GM21423 (cell line): ENCODE measurements at regions not wholly inside any gene's neighbourhood (a gene's known extent, or its start where the extent isn't known, plus 50 kb on each side); places are given as distances from the start of the nearest gene placed in this dataset.

Experiments used
- ATAC-seq: cut with Tn5 transposase; IDR thresholded peaks from one replicate; pipeline ENCODE4 v1.9.1; 2021; ENCODE audit warnings: mild to moderate bottlenecking, moderate library complexity; ENCODE audit not compliant: unreplicated experiment

DNA sequence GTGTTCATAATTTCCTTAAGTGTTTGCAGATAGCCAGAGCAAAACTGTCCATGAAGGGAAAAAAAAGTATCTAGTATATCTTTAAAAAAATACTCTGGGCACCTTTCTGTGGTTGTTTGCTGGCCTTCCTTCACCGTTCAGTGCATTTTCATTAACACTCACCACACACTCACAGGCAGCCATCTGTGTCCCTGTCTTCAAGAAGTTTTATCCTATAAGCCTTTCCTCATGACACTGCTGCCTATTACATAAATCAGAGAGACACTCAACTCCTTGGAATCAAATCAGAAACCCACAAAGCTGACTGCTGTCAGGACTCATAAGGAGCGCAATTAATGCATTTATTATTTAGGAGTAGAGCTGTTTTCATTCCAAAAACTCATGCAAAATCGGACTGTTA is 1720.2 kb downstream of the PCDH7 start:
- ATAC-seq, result no peak

DNA sequence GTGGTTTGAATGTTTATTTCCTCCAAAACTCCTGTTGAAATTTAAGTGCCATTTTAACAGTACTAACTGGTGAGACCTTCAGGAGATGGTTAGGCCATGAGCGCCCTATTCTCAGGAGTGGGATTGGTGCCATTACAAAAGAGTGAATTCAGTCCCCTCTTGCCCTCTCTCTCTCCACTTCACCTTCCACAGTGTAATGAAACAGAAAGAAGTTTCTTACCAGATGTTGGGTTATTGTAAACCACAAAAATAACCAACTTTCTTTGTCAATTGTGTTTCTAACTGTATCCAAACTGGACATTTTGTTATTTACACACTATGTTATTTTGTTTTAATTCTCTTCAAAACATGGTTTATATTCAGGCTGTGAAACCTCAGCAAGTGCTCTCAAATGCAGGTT is 1734.3 kb downstream of the PCDH7 start:
- no peak for ATAC-seq

DNA sequence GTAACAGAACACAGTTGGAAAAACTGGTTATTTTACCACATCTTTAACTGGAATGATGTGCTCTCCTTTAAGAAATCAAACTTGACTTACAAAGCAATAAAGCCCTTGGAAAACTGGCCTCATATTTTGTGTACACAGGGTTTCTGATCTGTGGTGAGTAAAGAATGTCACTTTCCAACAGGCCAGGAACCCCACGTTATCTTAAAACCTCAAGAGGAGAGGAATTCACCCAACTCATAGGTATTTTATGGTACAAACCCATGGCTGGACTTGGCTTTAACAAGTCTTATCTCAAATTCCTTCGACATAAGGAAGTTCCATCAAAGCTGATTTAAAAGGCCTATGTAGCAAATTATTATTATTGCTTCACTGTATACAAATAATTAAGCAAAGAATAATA is 1735.1 kb downstream of the PCDH7 start:
- no peak for ATAC-seq

DNA sequence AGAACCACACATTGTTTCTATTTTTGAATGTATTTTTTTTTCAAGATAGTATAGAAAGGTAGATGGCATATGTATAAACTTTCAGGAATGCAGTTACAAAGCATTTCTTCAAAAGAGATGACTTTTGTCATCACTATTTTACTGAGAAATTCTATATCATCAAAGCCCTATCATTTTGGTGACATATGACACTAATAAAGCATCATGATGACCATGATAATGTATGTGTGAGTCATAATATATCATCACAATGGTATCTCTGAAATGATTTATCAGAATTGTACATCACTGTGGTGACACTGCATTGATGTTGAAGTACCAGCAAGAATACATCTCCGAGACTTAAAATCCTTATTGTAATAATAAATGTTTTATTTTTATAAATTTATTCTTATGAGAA is 1740.8 kb downstream of the PCDH7 start:
- no peak for ATAC-seq

DNA sequence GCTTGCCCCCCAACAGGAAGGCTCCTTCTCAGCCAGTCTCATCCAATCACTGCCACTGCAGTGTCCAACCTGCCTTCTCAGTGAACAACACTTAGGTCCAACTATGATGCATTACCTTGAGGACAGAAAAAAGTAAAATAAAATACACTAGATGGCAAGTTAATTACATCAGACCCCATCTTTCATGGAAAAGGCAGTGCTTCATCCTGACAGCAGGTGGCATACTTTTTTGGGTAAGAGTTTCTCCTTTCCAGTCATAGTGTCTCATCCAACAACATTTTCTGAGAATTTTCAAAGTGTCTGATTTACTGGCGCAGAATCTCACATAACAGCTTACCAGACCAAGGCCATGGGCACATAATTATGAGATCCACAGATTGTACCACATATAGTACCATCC is 1742.8 kb downstream of the PCDH7 start:
- ATAC-seq, result no peak

DNA sequence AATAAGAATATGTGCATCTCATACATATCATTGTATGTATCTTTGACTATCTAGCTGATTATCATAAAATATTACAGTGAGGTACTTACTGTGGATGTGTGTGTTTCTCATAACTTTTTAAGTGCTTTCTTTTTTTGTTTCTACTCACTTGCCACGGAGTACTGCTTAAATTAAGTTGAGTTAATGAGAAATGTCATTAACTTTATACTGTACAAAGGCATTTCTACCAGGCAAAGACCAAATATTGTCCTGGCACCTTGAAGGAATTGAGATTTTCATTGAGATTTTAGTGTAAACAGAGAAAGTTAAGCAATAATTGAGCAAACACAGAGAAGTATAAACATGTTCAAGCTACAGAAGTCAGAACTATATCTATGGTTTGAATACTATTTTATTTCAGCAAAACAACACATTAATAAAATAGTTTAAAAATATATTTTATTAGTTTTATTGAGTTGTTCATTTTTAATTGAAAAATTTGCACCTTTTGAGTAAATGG is 1750.0 kb downstream of the PCDH7 start:
- ATAC-seq, result no peak

DNA sequence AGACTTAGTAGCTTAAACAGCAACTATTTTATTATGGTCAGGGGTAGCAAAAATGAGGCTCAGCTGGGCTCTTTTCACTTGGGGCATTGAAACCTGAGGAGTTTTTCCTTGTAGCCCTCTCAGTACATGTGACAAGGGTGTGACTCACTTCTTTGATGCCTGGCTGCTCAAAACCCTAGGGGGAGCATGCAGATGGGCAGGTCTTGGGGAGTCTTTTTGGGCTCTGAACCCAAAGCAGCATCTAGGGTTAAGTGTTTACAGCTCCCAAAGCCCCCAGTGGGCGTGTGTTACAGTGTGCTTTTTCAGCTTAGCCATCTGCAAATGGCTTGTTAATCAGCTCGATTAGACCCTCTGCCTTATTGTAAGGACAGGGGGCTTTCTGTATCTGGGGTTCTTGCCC is 1752.7 kb downstream of the PCDH7 start:
- no peak for ATAC-seq

DNA sequence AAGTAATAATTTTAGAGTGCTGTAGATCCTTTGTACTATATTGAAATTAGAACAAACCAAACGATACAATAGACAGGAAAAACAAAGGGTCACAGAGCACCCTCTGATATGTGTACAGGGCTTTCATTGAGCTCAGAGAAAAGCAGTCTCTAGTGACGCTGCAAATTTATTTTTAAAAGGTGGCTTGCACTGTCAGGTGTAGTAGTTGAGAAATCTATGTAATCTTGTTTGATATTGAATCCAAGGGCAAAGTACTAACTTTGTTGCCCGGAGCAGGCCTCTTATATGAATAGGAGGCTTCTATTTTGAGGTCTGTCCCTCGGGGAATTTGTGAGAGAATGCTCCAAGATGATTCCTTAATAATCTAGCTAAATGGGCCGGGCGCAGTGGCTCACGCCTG is 1755.5 kb downstream of the PCDH7 start:
- no peak for ATAC-seq

DNA sequence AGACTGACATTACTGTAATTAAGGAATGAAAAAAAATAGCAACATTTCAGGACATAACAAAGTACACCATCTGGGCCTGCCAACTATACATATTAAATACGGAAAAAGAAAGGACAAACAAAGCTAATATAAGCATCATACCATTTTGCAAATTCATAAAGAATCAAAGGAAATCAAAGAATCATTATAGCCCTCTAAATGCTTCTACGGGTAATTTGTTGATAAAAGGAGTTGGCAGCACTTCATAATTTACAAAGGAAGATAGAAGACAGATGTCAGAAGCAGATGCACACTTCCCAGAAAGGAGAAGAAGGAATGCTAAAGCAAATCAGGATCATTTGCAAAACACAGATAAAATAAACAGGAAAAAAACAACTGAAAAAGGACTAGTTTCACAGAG is 1757.3 kb downstream of the PCDH7 start:
- ATAC-seq, result no peak

DNA sequence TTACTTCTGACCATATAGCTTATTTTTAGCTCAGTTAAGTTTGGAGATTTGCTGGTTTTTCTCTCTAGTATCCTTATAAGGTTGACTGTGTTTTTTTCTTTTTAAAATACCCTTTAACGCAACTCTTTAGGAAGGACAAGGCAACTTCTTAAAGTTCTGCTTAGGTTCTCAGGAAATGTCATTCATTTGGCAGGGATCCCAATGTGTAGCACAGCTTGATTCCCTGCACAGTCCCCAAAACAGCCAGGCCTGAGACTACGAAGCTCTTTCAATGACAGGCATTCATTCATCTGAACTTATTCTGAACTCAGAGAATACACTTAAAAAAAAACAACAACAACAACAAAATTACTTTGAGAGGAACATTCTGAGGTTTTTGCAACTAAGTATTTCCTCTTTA is 1765.8 kb downstream of the PCDH7 start:
- no peak for ATAC-seq

DNA sequence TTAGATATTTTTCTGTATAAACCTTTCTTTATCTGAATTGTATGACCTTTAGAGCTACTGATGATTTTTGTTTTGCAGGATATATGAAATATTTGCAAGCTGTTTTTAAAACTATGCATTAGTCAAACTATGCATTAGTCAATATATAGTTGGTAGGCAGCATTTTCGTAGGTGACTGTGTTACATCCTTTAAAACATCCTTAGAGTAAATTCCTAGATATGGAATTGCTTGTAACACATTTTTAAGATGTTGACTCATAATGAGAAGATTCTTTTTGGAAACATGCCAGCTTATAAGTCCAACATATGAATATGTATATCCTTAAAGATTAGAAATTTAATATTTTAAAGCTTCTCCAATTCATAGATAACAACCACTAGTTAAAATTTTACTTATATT is 1768.5 kb downstream of the PCDH7 start:
- no peak for ATAC-seq

DNA sequence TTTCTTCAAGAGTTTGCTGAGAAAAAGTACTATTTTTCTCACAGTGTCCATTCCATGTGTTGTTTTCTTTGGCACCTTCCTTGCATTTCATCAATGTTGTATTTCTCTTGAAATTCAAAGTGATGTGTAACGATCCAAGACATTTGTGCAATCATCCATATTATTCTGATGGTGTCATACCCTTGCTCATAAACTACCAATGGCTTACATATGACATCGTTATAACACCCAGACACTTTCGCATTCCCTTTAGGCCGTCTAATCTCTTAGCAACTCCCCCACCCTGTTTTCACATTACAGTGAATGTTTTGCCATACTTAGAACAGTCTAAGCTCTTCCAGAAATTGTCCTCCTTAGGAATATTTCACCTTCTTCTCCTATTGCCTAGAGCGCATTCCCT is 1779.0 kb downstream of the PCDH7 start:
- ATAC-seq, result no peak

DNA sequence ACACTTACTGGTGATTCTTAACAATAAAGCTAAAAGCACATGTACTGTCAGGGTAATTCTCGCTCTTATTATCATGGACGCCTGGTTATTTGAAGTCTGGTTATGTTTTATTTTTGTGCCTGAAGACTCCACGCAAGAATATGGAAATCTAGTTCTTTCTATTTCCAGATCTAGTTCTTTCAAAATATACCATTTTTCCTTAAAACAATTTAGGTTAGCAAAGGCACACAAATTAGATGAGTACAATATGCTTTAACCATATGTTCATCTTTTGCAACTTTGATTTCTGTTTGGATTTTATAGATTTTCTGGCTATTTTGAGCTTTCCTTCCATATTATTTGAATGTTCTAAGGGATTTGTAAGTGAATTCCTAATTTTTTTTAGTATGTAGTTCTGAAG is 1783.1 kb downstream of the PCDH7 start:
- ATAC-seq, result no peak

DNA sequence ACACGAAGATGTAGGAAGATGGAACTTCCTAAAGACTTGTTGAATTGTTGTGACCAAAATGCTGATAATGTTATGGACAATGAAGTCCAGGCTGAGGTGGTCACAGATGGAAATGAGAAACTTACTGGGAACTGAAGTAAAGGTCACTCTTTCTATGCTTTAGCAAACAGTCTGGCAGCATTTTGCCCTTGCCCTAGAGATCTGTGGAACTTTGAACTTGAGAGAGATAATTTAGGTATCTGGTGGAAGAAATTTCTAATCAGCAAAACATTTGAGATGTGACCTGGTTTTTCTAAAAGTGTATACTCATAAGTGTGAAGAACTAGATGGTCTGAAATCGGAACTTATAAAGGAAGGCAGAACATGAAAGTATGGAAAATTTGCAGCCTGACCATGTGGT is 1785.9 kb downstream of the PCDH7 start:
- no peak for ATAC-seq

DNA sequence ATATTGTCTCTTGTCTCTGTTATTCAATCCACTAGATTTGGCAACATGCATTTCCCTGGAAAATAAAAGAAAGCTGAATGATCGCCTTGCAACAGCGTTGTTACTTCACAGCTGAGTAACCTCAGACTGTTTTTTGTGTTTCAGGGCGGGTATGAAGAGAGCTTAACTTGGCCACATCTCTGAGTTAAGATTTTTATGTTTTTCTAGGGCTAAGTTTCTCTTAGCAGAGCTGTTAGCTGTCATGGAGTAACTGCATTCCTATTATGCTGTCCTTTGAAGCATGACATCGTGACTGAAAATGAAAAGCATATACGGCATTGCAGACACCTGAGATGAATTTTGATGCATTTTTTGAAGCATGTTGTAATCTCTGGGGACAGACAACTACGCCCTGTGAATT is 1798.9 kb downstream of the PCDH7 start:
- no peak for ATAC-seq

DNA sequence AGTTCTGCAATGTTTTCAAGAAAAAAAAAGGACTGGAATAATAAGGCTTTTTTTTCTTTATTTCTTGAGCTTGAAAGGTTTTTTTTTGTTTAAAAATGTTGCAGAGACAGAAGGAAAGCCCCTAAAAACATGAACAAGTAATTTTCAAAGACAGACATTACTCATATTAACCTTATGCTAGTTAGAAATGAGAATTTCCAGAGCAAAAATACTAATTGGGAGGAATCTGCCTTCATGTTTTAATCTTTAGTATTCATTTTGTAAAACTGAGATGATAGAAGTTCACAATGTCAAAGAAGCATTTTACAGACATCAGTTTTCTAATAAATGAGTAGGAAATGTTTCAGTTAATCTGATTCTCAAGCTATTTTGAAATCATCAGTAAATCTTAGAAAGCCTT is 1805.3 kb downstream of the PCDH7 start:
- no peak for ATAC-seq

DNA sequence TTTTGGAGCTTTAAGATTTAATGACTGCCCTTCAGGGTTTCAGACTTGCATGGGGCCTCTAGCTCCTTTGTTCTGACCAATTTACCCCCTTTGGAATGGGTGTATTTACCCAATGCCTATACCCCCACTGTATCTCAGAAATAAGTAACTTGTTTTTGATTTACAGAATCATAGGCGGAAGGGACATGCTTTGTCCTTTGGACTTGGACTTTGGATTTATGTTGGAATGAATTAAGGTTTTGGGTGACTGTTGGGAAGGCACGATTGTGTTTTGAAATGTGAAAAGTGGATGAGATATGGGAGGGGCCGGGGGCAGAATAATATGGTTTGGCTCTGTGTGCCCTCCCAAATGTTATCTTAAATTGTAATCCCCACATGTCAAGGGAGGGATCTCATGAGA is 1824.7 kb downstream of the PCDH7 start:
- ATAC-seq, result no peak

DNA sequence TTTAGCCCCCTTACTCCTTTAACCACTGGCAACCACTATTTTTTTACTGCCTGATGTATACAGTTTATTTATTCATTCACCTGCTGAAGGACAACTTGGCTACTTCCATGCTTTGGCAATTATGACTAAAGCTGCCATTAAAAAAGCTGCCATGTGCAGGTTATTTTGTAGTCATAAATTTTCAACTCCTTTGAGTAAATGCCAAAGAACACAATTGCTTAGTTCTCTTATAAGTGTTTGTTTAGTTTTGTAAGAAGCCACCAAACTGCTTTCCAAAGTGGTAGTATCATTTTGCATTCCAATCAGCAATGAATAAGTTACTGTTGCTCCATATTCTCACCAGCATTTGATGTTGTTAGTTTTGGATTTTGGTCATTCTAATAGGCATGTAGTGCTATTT is 1831.8 kb downstream of the PCDH7 start:
- no peak for ATAC-seq

DNA sequence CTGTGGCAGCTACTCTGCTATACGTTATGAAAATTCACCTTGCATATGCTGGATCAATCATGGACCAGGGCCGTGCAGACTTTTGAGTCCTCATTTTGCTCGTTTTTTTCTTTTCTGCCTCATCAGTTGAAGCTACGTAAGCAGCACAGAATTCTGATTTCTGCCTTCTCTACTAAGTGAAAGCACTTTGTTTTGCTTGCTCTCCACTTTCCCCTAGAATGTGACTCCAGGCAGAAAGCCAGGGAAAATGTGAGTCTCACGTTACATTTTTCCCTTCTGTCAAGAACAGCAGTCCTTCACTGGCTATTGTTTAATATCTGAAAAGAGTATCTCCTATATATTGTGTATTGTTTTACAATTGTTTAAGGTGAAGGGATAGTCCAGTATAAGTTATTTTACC is 1840.1 kb downstream of the PCDH7 start:
- no peak for ATAC-seq

DNA sequence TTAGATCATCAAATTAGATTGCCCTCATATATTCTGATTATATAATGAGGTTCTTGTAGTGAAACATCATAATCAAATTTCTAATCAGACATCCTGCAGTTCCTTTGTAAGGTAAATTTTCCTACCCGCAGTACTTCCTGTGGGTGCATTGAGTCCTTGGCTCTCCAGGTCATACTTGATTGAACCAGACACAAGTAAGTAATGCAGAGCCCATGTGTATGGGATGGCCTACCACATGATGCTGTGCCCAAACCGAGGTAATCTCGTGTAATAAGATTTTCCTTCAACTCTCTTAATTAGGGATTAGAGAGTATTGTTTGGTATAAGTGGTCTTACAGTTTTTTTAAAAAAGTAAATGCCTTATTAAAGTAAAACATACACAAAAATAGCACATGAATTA is 1841.8 kb downstream of the PCDH7 start:
- ATAC-seq, result no peak

DNA sequence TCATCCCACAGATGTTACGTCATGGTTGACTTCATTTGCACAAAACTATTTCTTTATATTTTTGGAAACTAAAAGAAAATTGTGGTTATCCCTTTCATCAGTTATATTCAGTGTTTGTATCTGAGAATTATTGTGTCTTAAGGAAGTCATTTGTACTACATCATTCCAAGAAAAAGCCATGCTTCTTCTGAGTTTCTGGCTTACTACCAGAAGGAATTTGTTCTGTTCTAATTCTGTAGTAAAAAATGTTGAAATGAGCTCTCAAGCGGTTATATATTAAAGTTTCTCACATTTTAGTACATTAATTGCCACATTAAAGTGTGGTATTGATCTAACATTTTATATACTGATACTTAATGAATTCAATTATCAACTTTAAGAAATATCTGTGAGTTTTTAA is 1844.5 kb downstream of the PCDH7 start:
- ATAC-seq, result no peak

DNA sequence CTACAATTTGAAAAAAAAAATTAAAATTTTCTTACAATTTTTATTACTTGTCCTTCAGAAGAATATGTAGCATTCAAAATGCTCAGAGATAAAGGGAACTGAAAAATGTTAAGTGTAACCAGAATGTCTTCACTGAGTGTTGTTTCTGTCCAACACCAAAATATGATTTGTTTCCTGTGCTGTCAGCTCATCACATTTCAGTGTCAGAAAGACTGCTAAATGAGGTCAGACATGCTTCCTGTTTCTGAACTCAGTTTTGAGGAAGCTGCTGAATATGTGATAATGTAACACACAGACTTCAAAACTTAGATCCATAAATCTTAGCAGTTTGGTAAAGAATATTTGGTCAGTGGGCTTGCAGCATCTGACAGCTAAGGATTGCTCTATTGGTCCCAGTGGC is 1849.7 kb downstream of the PCDH7 start:
- no peak for ATAC-seq

DNA sequence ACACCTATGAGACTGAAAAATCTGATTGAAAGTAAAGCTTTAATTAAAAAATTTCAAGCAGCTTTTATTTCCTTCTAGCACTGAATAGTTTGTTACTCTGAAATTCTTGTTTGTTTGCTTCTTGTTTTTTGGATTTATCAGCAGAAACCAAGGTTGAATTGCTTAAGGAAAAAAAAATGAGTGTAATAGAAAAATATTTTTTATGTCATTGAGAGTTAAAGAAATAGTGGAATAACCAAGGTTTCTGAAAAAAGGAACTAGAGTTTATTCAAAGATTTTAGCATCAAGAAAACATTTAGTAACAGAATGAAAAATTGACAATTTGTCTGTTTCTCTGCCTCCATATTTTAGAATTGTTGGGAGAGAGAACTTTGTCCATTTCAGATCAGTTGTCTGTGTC is 1852.2 kb downstream of the PCDH7 start:
- ATAC-seq, result no peak

DNA sequence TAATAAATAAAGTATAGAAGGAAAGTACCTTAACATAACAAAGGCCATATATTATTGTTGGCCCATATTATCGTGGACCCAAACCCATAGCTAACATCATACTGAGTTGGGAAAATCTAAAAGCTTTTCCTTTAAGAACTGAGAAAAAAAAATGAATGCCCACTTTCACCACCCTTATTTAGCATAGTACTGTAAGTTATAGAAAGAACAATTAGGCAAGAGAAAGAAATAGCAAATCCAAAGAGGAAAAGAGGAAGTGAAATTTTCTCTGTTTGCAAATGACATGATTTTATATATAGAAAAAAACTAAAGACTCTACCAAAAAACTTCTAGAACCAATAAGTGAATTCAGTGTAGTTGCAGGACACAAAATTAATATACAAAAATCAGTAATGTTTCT is 1854.6 kb downstream of the PCDH7 start:
- ATAC-seq, result no peak
